GM19324 (cell line): ENCODE measurements at regions not wholly inside any gene's neighbourhood (a gene's known extent, or its start where the extent isn't known, plus 50 kb on each side); places are given as distances from the start of the nearest gene placed in this dataset.
"Not testable (repeated sequence)": the region's sequence is repeated elsewhere in the genome, so short reads cannot be mapped to it uniquely, and the experiment has no call there.

ENCODE experiments used
- ATAC-seq: cut with Tn5 transposase; IDR thresholded peaks from one replicate; pipeline ENCODE4 v1.9.1; 2021; ENCODE audit warnings: mild to moderate bottlenecking, moderate library complexity; ENCODE audit not compliant: unreplicated experiment, low FRiP score

- ATAC-seq: no peak
Observed at GRCh38 chr2:180705122-180705521, 275.3 kb upstream of the UBE2E3 start.

DNA sequence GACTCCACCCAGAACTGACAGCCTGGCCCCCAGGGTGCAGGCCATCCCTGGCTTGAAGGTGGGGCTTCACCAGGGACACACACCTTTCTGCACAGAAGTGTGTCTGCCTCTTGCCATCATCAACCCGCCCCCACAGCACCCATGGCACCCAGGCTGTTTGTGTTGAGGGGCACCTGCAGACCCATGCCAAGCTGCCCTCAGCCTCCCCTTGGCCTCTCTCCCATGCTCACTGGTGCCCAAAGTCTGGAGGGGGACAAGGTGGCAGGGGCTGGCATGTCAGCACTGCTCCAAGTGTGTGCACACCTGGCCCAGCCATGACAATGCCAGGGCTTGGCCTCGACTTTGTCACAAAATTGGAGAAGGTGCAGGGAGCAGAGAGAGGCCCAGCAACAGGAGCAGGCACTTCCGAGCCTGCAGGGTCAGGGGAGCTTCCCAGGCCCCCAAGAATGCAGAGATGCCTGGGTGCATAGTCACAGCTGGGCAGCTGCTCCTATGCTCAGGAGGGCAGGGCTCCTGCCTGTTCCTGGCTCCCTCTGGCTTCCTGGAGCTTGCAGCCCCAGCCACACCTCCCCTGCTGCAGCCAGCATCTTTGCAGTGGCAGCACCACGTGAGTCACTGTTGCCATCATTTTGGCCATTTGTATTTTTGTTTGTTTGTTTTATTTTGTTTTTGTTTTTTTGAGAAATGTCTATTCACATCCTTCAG lies 280.6 kb upstream of the UBE2E3 start:
- ATAC-seq: no peak

- no peak for ATAC-seq
Observed at GRCh38 chr2:180698668-180699067, 281.7 kb upstream of the UBE2E3 start.

DNA sequence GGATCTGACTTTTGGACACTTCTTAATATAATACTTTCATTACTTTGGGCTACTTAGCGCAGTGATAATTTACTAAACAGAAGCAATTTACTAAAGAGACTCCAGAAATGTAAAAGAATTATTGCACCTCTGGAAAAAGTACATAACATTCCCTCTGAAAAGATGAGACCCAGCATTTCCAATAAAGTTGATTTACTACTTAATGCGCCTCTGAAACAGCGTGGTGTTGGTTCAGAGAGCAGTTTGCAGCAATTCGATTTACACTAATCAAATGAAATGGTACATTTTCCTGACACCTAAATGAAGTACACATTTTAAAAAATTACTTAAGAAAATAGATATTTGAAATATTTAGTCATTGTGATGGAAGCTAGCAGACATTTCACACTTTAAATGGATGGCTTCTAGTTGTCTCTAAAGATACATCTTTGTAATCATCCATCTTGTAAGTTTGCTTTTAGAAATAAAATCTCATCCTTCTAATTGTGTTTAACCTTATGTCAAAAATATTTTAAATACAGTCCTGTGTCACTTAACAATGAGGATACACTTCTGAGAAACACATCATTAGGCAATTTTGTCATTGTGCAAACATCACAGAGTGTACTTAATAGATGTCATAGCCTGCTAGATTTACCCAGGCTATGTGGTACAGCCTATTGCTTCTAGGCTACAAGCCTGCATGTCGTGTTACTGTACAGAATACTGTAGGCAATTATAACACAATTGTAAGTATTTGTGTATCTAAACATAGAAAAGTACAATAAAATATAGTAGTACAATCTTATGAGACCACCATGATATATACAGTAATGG lies 284.6 kb upstream of the UBE2E3 start:
- no peak for ATAC-seq

- no peak for ATAC-seq
Observed at GRCh38 chr2:180694445-180695421, 285.7 kb upstream of the UBE2E3 start.

- ATAC-seq: no peak
Observed at GRCh38 chr2:180692322-180692721, 288.1 kb upstream of the UBE2E3 start.

- not testable (repeated sequence) for ATAC-seq
Observed at GRCh38 chr2:180691855-180692223, 288.6 kb upstream of the UBE2E3 start.

GRCh38 chr2:180691186-180691854 lies 289.1 kb upstream of the UBE2E3 start:
- ATAC-seq: not testable (repeated sequence)

DNA sequence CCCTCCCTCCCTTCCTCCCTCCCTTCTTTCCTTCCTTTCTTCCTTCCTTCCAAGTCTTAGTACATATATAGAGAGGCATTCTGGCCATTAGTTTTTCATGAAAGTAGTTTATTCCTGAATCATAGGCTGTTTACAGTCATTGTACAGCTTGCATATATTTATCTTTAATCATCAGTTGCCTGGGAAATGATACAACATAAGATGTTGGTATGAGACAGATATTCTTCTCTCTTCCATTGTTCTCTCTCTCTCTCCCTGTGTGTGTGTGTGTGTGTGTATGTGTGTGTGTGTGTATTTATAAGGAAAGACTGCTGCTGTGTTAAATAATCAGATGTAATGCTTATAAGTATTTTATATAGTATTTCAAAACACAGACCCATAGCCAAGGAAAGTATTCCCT lies 289.8 kb upstream of the UBE2E3 start:
- ATAC-seq: no peak

DNA sequence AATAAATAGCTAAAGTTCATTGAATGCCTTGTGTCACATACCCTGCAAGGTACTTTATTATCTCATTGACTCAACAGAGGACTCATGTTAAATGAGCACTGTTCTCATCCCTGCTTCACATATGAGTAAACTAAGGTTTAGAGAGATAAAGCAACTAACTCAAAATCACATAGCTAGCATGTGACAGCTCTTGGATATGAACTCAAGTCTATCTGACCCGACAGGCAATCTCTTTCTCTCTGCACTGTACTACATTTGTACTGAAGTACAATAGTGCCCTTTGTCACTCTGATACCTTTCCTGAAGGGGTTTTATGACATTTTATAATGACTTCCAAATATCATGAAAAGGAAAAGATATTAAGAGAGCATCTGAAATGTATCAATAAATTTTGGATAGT lies 297.5 kb upstream of the UBE2E3 start:
- ATAC-seq: no peak

- ATAC-seq: no peak
Observed at GRCh38 chr2:180679693-180680092, 300.7 kb upstream of the UBE2E3 start.

DNA sequence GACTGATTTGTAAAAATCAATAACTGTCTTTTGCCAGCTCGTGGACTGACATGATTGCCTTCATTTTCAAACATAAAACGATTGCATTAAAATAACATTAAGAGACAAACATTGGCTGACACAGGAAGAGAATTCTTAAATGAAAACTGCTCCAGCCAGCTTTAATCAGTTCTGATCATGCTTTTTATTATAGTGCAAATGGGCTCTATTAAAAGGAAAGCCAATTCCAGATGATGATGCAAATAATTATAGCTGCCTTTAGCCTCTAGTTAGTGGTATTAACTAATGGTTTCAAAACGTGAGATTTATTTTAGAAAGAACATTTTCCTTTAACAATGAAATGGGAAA lies 301.8 kb upstream of the UBE2E3 start:
- ATAC-seq: no peak

GRCh38 chr2:180677930-180678624 lies 302.3 kb upstream of the UBE2E3 start:
- no peak for ATAC-seq

- ATAC-seq: no peak
Observed at GRCh38 chr2:180677200-180677599, 303.2 kb upstream of the UBE2E3 start.

- ATAC-seq: no peak
Observed at GRCh38 chr2:180676520-180677025, 303.8 kb upstream of the UBE2E3 start.

GRCh38 chr2:180675170-180675569 lies 305.2 kb upstream of the UBE2E3 start:
- ATAC-seq: no peak

DNA sequence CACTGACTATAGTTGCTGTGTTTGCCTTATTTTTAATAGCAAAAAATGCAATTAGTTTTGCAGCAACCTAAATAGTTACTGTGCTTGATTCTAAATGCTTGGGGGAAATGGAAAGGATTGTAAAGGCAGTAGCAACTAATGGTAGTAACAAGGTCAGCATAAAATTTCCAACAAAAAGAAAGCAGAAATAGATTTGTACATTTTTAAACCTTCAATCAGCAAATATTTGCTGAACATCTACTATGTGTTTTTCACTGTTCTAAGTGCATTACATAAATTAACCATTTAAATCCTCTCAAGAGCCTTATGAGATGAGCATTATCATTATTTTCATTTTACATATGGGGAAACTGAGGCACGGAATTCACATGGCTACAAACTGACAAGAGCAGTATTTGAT lies 308.0 kb upstream of the UBE2E3 start:
- no peak for ATAC-seq

GRCh38 chr2:180670302-180671003 lies 310.0 kb upstream of the UBE2E3 start:
- no peak for ATAC-seq

- ATAC-seq: no peak
Observed at GRCh38 chr2:180669016-180669415, 311.4 kb upstream of the UBE2E3 start.
